Stimulated activated naive B cell treated with anti-CD40 and anti-IgM and Interleukin-4, amounts not matched to agents 10 μg/mL and 1 μg/mL and 100 μg/mL, for 72 hours (primary cell): ENCODE measurements at regions not wholly inside any gene's neighbourhood (a gene's known extent, or its start where the extent isn't known, plus 50 kb on each side); places are given as distances from the start of the nearest gene placed in this dataset.
"Not testable (repeated sequence)": the region's sequence is repeated elsewhere in the genome, so short reads cannot be mapped to it uniquely, and the experiment has no call there.

Experiments used
- ATAC-seq, 2 donors: fragments of 150-1000 bp; cut with Tn5 transposase; replicated peaks; 2 replicates each; pipeline ENCODE4 v1.10.0; 2021; ENCODE audit warnings: moderate library complexity in 1 of 2
- DNase-seq: peaks from one replicate; pipeline ENCODE4 v3.0.0; 2021
- H3K27ac Mint-ChIP-seq: one replicate; pipeline ENCODE4 v1.8.0; 2022; ENCODE audit warnings: mild to moderate bottlenecking, mixed read lengths
- H3K27me3 Mint-ChIP-seq, 2 donors: one replicate each; pipeline ENCODE4 v1.8.0; 2022; ENCODE audit warnings: mixed read lengths in 2 of 2
- H3K36me3 Mint-ChIP-seq, 2 donors: one replicate each; pipeline ENCODE4 v1.8.0; 2022; ENCODE audit warnings: mixed read lengths in 2 of 2, mild to moderate bottlenecking in 1 of 2
- H3K4me1 Mint-ChIP-seq, 2 donors: one replicate each; pipeline ENCODE4 v1.8.0; 2022; ENCODE audit warnings: mixed read lengths in 2 of 2, mild to moderate bottlenecking in 1 of 2
- H3K4me3 Mint-ChIP-seq, 2 donors: one replicate each; pipeline ENCODE4 v1.8.0; 2022; ENCODE audit warnings: mild to moderate bottlenecking in 2 of 2, mixed read lengths in 2 of 2, moderate library complexity in 1 of 2
- H3K9me3 Mint-ChIP-seq, 2 donors: one replicate each; pipeline ENCODE4 v1.8.0; 2022; ENCODE audit warnings: mixed read lengths in 2 of 2, mild to moderate bottlenecking in 1 of 2

DNA sequence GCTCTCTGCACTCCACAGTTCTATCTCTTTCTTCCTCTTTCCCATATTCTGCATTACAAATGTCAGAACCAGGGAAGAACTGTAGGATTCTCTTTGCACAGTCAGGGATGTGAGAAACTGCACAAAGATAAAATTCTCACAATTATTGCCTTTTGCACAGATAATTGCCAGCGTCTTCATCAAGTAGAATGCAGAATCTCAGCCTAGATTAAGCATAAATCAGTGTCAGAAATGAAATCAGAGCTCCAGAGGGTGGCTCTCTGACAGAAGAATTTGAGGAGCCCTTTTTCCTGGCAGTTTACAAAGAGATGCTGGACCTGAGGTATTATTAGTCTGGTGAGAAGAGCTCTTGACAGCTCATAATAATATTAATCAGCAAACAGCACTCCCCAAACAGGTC lies 173.1 kb downstream of the PTH2R start:
- Mint-ChIP-seq H3K4me3 (no peak overlapping the region), H3K27me3 (no peaks in the 10 kb centered on the region), H3K27ac (no peak overlapping the region), H3K9me3 (peaks cover 0 to 2% of the 10 kb centered on the region in 2 donors), H3K36me3 (no peaks in the 10 kb centered on the region), H3K4me1 (no peaks in the 10 kb centered on the region)
- DNase-seq (no peak), ATAC-seq (no peak)

- H3K27ac Mint-ChIP-seq = no peak overlapping the region
- no peak overlapping the region for H3K4me3 Mint-ChIP-seq
- no peaks in the 10 kb centered on the region for H3K27me3 Mint-ChIP-seq
- H3K9me3 Mint-ChIP-seq = no peaks in the 10 kb centered on the region
- DNase-seq = no peak
- no peaks in the 10 kb centered on the region for H3K36me3 Mint-ChIP-seq
- no peaks in the 10 kb centered on the region for H3K4me1 Mint-ChIP-seq
- ATAC-seq = no peak
Observed at GRCh38 chr2:208584378-208584985, 177.9 kb downstream of the PTH2R start.

DNA sequence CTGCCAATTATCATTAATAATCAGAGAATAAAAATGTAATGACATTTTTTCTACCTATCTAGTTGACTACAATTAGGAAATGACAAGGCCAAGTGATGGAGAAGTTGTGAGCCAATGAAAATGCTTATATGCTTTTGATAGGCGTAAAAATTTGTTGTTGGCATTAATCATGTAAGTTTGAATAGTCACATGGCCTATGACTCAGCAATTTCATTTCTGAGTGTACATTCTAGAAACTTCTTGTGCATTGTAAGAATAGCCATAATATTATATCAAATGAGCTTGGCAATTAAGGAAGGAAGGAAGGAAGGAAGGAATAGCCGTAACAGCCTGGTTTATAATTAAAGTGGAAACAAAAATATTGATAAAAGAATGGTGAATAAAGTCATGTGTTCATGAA lies 179.9 kb downstream of the PTH2R start:
- no peaks in the 10 kb centered on the region for H3K4me1 Mint-ChIP-seq
- no peak overlapping the region for H3K4me3 Mint-ChIP-seq
- ATAC-seq (no peak), DNase-seq (no peak)
- no peaks in the 10 kb centered on the region for H3K27me3 Mint-ChIP-seq
- H3K36me3 Mint-ChIP-seq = no peaks in the 10 kb centered on the region
- H3K9me3 Mint-ChIP-seq = no peaks in the 10 kb centered on the region
- H3K27ac Mint-ChIP-seq = no peak overlapping the region

GRCh38 chr2:208594642-208595385 lies 188.2 kb downstream of the PTH2R start:
- no peaks in the 10 kb centered on the region for H3K9me3 Mint-ChIP-seq
- H3K4me1 Mint-ChIP-seq = no peaks in the 10 kb centered on the region
- no peaks in the 10 kb centered on the region for H3K36me3 Mint-ChIP-seq
- no peak for ATAC-seq
- H3K27me3 Mint-ChIP-seq = no peaks in the 10 kb centered on the region
- H3K27ac Mint-ChIP-seq = no peak overlapping the region
- no peak overlapping the region for H3K4me3 Mint-ChIP-seq
- DNase-seq = no peak

DNA sequence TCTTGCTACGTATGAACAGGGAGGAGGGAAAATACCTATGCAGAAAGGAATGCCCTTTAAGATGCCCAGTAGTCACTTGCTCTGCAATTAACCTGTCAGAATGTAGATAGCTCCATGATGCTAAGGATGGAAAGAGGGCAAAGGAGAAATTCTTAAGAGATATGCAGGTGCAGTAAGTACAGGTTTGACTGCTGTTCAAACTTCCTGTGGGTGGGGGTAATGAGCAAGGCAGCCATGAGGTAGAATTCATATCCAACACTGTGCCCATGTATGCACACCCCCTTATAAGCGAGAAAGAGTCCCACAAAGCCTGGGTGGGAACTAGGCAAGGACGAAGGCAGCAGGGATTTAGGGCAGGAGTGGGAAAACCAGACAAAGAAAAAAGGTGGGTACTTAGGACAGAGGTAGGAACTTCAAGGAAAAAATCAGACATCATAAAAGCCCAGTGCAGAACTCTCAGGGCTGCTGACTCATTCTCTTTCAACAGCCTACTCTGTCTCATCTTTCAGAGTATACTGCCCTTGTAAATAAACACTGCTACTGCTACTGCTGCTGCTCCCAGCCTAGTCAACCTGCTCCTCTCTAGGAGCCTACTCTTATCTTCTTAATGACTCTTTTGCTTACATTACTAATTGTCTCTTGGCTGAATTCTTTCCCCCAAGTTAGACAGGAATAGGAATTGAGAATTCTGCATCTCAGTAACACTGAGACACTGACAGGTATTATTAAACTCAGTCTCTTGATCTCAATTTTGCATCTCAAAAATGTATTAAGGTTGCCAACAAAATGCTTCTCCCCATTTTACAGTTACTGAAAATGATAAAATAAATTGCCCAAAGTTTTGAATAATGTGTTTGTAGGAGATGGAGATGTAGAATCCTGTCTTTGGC lies 189.0 kb downstream of the PTH2R start:
- Mint-ChIP-seq H3K4me3 (no peak overlapping the region), H3K9me3 (no peaks in the 10 kb centered on the region)

DNA sequence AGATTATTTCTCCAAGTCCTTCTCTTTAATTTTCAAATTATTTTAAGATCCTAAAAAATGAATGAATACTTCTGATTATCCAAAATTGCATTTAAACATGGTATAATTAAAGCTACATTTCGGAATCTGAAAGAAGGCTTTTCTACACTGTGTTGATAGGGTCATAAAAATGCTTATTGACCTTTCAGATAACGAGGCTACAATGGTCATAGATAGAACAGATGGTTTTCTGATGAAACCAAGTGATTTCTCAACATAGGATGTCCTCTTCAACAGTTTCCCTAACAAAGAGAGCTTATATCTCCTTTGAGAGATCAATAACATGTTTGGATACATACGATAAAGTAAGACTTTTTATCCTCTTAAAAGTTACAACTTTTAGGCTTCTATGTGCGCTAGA lies 201.1 kb downstream of the PTH2R start:
- Mint-ChIP-seq H3K36me3 (no peaks in the 10 kb centered on the region), H3K4me3 (no peak overlapping the region), H3K27me3 (no peaks in the 10 kb centered on the region), H3K9me3 (peaks cover 4 to 6% of the 10 kb centered on the region in 2 donors), H3K4me1 (no peaks in the 10 kb centered on the region), H3K27ac (no peak overlapping the region)
- DNase-seq = no peak
- no peak for ATAC-seq

More for the DNA sequence above, 189.0 kb downstream of the PTH2R start:
- H3K27ac Mint-ChIP-seq = no peak overlapping the region
- no peak for DNase-seq
- ATAC-seq = no peak
- H3K27me3 Mint-ChIP-seq = no peaks in the 10 kb centered on the region
- no peaks in the 10 kb centered on the region for H3K4me1 Mint-ChIP-seq
- H3K36me3 Mint-ChIP-seq = no peaks in the 10 kb centered on the region

DNA sequence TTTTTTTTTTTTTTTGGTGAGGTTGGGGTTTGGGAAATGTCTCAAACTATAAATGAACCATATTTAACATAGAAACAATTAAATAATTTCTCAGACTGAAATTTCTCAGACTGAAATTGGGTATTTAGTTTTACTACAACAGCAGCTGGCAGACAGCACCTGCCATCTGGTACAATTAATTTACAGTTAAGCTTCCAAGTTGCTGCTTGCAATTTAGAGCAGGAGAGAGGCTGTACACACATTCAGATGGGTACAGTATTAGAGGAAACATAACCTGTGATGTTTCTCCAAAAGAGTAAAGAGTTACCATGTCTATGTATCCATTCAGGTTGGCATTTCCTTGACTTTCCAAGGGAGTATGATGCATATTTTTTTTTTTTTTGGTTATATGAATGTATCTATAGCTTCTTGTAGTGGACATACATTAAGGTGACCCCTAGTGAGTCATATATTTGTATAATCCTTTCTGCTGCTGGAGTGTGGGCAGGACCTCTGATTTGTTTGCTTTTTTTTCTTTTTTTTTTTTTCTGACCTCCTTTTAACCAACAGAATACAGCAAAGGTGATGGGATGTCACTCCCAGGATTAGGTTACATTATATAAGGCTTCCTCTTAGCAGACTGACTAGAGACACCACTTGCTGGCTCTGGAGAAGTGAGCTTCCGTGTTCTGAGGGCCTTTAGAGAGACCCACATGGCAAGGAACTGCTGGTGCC lies 201.7 kb downstream of the PTH2R start:
- no peaks in the 10 kb centered on the region for H3K36me3 Mint-ChIP-seq
- no peaks in the 10 kb centered on the region for H3K27me3 Mint-ChIP-seq
- DNase-seq = no peak
- H3K9me3 Mint-ChIP-seq = peaks cover 8% of the 10 kb centered on the region in 2 donors
- no peaks in the 10 kb centered on the region for H3K4me1 Mint-ChIP-seq
- no peak for ATAC-seq
- no peak overlapping the region for H3K27ac Mint-ChIP-seq
- H3K4me3 Mint-ChIP-seq = no peak overlapping the region

- H3K27me3 Mint-ChIP-seq = no peaks in the 10 kb centered on the region
- peaks cover 8 to 13% of the 10 kb centered on the region in 2 donors for H3K9me3 Mint-ChIP-seq
- no peaks in the 10 kb centered on the region for H3K4me1 Mint-ChIP-seq
- no peak for DNase-seq
- H3K27ac Mint-ChIP-seq = no peak overlapping the region
- H3K4me3 Mint-ChIP-seq = no peak overlapping the region
- ATAC-seq = no peak
- H3K36me3 Mint-ChIP-seq = no peaks in the 10 kb centered on the region
Observed at GRCh38 chr2:208609166-208609804, 202.7 kb downstream of the PTH2R start.

DNA sequence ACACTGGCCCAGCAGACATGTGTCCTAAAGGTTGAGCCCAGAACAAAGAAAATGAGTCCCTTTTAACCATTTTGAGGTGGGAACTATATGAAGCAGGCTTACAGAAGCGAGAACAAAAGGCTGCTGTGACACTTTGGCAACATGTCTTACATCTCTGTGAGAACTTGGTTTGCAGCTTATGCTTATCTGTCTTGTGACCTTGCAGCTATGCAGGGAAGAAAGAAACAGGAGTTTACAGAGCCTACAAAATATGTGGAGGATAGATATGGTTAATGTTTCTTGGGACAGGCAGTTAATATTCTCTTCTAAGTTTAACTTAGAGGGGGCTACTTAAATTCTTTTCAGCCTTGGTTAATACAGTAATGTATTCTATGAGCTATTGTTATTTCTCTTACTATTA lies 209.1 kb downstream of the PTH2R start:
- H3K4me3 Mint-ChIP-seq, H3K4me1 Mint-ChIP-seq, H3K27ac Mint-ChIP-seq, ATAC-seq, DNase-seq, H3K36me3 Mint-ChIP-seq, H3K27me3 Mint-ChIP-seq: not testable (repeated sequence)
- H3K9me3 Mint-ChIP-seq = peaks cover 8 to 13% of the 10 kb centered on the region in 2 donors

GRCh38 chr2:208618220-208618619 lies 211.6 kb downstream of the PTH2R start:
- Mint-ChIP-seq H3K36me3 (no peaks in the 10 kb centered on the region), H3K4me1 (no peaks in the 10 kb centered on the region), H3K4me3 (no peak overlapping the region), H3K27me3 (peaks cover 0 to 5% of the 10 kb centered on the region in 2 donors), H3K27ac (no peak overlapping the region), H3K9me3 (peaks cover 0 to 5% of the 10 kb centered on the region in 2 donors)
- ATAC-seq (no peak), DNase-seq (no peak)

DNA sequence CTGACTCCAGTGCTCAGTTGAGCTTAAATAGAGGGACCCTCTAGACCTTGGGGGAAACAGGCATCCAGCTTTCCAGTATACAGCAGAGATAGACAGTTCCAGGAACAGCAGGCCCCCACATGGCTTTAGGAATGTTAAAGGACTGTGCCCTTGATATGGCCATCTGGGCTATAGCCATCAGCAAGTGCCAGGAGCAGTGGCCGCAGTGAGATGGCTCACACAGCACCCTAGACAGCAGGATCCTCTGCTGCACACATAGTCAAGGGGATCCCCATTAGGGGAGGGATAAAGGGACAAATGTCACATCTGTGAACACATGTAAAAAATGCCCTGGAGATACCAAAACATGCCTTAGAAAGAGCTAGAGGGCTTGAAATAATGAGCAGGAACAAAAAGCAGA lies 213.4 kb downstream of the PTH2R start:
- H3K27me3 Mint-ChIP-seq = peaks cover 0 to 5% of the 10 kb centered on the region in 2 donors
- H3K36me3 Mint-ChIP-seq = no peaks in the 10 kb centered on the region
- H3K4me1 Mint-ChIP-seq = no peaks in the 10 kb centered on the region
- H3K9me3 Mint-ChIP-seq = no peaks in the 10 kb centered on the region
- H3K4me3 Mint-ChIP-seq = no peak overlapping the region
- DNase-seq (no peak), ATAC-seq (peak in 1 of 2 donors; percentile 12)
- H3K27ac Mint-ChIP-seq = no peak overlapping the region

DNA sequence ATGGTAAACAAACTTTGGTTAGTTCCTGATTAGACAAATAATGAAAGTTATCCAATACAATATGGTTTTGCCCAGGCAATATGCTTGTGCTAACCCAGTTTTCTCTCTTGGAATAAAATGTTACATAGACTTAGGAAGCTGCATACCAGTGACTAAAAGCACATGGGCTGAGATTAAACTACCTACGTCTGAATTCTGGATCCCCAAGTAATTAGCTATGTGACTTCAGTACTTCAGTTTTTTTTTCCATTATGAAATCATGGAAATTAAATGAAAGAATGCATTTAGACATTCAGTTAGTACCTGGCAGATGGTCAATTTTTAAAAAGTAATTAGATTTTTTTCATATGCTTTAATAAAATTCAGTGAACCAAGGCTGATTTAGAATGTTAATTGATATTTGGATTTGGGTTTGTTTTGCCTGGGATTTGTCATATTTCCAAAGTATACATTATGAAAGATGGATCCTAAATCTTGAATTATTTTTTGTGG lies 213.9 kb downstream of the PTH2R start:
- H3K4me1 Mint-ChIP-seq = no peaks in the 10 kb centered on the region
- H3K27me3 Mint-ChIP-seq = peaks cover 0 to 5% of the 10 kb centered on the region in 2 donors
- no peaks in the 10 kb centered on the region for H3K9me3 Mint-ChIP-seq
- no peak for DNase-seq
- ATAC-seq = no peak
- H3K4me3 Mint-ChIP-seq = no peak overlapping the region
- no peaks in the 10 kb centered on the region for H3K36me3 Mint-ChIP-seq
- H3K27ac Mint-ChIP-seq = no peak overlapping the region

DNA sequence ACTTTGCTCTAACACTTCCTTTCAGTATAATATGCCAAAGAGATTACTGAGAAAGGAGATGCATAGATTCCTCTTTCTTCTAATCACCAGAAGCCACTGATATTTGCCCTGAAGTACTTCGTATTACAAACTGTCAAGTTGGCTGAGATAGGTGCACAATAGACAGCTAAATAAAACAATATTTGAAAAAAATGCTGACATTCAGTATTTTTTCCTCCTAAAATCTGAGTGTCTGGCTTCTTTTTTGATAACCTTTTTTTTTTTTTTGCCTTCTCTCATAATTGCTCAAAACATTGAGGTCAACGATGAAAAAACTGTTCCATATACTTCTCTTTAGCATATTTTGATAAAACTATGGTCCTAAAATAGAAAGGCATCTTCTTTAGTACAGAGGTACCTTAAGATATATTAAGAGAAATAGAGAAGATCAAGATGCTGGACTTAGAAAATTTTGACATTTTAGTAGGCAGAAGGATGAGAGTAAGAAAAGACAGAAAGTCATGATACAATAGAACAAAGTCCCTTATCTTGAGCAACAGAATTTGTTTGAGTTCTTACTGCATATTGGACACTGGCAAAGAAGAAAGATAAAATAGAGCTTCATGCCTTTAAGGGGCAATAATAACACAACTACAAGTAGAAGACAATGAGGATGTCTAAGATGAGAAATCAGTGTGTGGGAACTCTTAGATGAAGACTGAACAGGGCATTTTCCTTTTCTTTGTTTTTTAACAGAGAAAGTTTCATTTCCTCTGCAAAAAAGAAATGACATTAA lies 220.7 kb downstream of the PTH2R start:
- Mint-ChIP-seq H3K4me1 (no peaks in the 10 kb centered on the region), H3K9me3 (no peaks in the 10 kb centered on the region), H3K27ac (no peak overlapping the region), H3K27me3 (no peaks in the 10 kb centered on the region), H3K4me3 (no peak overlapping the region), H3K36me3 (no peaks in the 10 kb centered on the region)
- ATAC-seq (no peak), DNase-seq (no peak)
